Activated CD4-positive, alpha-beta memory T cell treated with anti-CD3 and anti-CD28 coated beads, Interleukin-2, amount 10 ng/mL, durations not matched to agents 7 days and 5 days (primary cell): ENCODE measurements at regions not wholly inside any gene's neighbourhood (a gene's known extent, or its start where the extent isn't known, plus 50 kb on each side); places are given as distances from the start of the nearest gene placed in this dataset.

Experiments
- CTCF ChIA-PET: fragments of 350-600 bp; sonication (Branson Sonifier 250); formaldehyde crosslinking; loops from one replicate; lab custom pipeline; 2021; ENCODE audit warnings: antibody characterized with exemption, inconsistent platforms; lab: Charles Lee
- POLR2A ChIA-PET: fragments of 350-600 bp; sonication (Branson Sonifier 250); formaldehyde crosslinking; loops from one replicate; lab custom pipeline; 2021; ENCODE audit warnings: antibody characterized with exemption; lab: Charles Lee
- DNase-seq: peaks from one replicate; pipeline ENCODE4 v3.0.0-alpha.2; 2020
- H3K27ac Mint-ChIP-seq: one replicate; pipeline ENCODE4 v1.8.0; 2021; ENCODE audit warnings: mild to moderate bottlenecking, mixed read lengths
- H3K27me3 Mint-ChIP-seq: one replicate; pipeline ENCODE4 v1.8.0; 2021; ENCODE audit warnings: mixed read lengths
- H3K36me3 Mint-ChIP-seq: one replicate; pipeline ENCODE4 v1.8.0; 2021; ENCODE audit warnings: low read depth, mixed read lengths
- H3K4me1 Mint-ChIP-seq: one replicate; pipeline ENCODE4 v1.8.0; 2021; ENCODE audit warnings: mixed read lengths
- H3K4me3 Mint-ChIP-seq: one replicate; pipeline ENCODE4 v1.8.0; 2021; ENCODE audit warnings: mild to moderate bottlenecking, mixed read lengths
- H3K9me3 Mint-ChIP-seq: one replicate; pipeline ENCODE4 v1.8.0; 2021; ENCODE audit warnings: mixed read lengths

GRCh38 chr9:89982016-89982415, 377.2 kb downstream of the GADD45G start:
- Mint-ChIP-seq H3K4me1 (peaks cover 32% of the 10 kb centered on the region), H3K9me3 (peaks cover 8% of the 10 kb centered on the region), H3K4me3 (no peak overlapping the region), H3K36me3 (peaks cover 4% of the 10 kb centered on the region), H3K27ac (no peak overlapping the region), H3K27me3 (peaks cover 30% of the 10 kb centered on the region)
- ChIA-PET POLR2A (no interaction called here), CTCF (interaction anchor here (1.5 kb wide), 1 partner anchor 379 kb away, joined by 3 read pairs; no protein-coding TSS in a partner anchor)
- no peak for DNase-seq

GRCh38 chr9:89983411-89983810, 378.6 kb downstream of the GADD45G start:
- Mint-ChIP-seq H3K27me3 (peaks cover 29% of the 10 kb centered on the region), H3K9me3 (peaks cover 8% of the 10 kb centered on the region), H3K4me1 (peaks cover 36% of the 10 kb centered on the region), H3K4me3 (no peak overlapping the region), H3K36me3 (peaks cover 2% of the 10 kb centered on the region), H3K27ac (no peak overlapping the region)
- CTCF ChIA-PET, result no interaction called here
- POLR2A ChIA-PET, result interaction anchor here (1.0 kb wide), 1 partner anchor 14 kb away, joined by 3 read pairs; no protein-coding TSS in a partner anchor
- no peak for DNase-seq

GRCh38 chr9:89984214-89984613, 379.4 kb downstream of the GADD45G start:
- Mint-ChIP-seq H3K4me1 (peaks cover 40% of the 10 kb centered on the region), H3K4me3 (no peak overlapping the region), H3K27me3 (peaks cover 25% of the 10 kb centered on the region), H3K27ac (no peak overlapping the region), H3K9me3 (peaks cover 8% of the 10 kb centered on the region), H3K36me3 (peaks cover 2% of the 10 kb centered on the region)
- CTCF ChIA-PET, result interaction anchor here (2.0 kb wide), 1 partner anchor 381 kb away, joined by 6 read pairs; no protein-coding TSS in a partner anchor
- POLR2A ChIA-PET, result interaction anchor here (0.6 kb wide), 1 partner anchor 95 kb away, joined by 3 read pairs; no protein-coding TSS in a partner anchor
- no peak for DNase-seq

GRCh38 chr9:89985068-89985467, 380.3 kb downstream of the GADD45G start:
- no peak overlapping the region for H3K4me3 Mint-ChIP-seq
- H3K27me3 Mint-ChIP-seq, result peaks cover 21% of the 10 kb centered on the region
- no peak overlapping the region for H3K27ac Mint-ChIP-seq
- peaks cover 8% of the 10 kb centered on the region for H3K9me3 Mint-ChIP-seq
- no peak for DNase-seq
- H3K4me1 Mint-ChIP-seq, result peaks cover 40% of the 10 kb centered on the region
- CTCF ChIA-PET, result interaction anchor here (2.0 kb wide), 1 partner anchor 382 kb away, joined by 6 read pairs; no protein-coding TSS in a partner anchor
- POLR2A ChIA-PET, result no interaction called here
- peaks cover 2% of the 10 kb centered on the region for H3K36me3 Mint-ChIP-seq

GRCh38 chr9:89986190-89986589, 381.4 kb downstream of the GADD45G start:
- Mint-ChIP-seq H3K27ac (no peak overlapping the region), H3K36me3 (peaks cover 2% of the 10 kb centered on the region), H3K27me3 (peaks cover 17% of the 10 kb centered on the region), H3K4me3 (no peak overlapping the region), H3K4me1 (peaks cover 40% of the 10 kb centered on the region), H3K9me3 (peaks cover 14% of the 10 kb centered on the region)
- CTCF ChIA-PET, result interaction anchor here (0.5 kb wide), 1 partner anchor 383 kb away, joined by 3 read pairs; no protein-coding TSS in a partner anchor
- no peak for DNase-seq
- POLR2A ChIA-PET, result no interaction called here

- CTCF ChIA-PET, result interaction anchor here (1.1 kb wide), 1 partner anchor 395 kb away, joined by 3 read pairs; no protein-coding TSS in a partner anchor
- Mint-ChIP-seq H3K4me3 (no peak overlapping the region), H3K4me1 (peaks cover 32% of the 10 kb centered on the region)
Measured at GRCh38 chr9:89988458-89988857, 383.6 kb downstream of the GADD45G start.

GRCh38 chr9:89991204-89991790, 386.5 kb downstream of the GADD45G start:
- ChIA-PET CTCF (interaction anchor here (0.8 kb wide), 1 partner anchor 53 kb away, joined by 3 read pairs; no protein-coding TSS in a partner anchor), POLR2A (interaction anchor here (0.7 kb wide), 1 partner anchor 386 kb away, joined by 3 read pairs; the partner anchor contains the start of gene GADD45G)
- Mint-ChIP-seq H3K4me1 (peaks cover 9% of the 10 kb centered on the region), H3K27ac (no peak overlapping the region), H3K27me3 (peaks cover 7% of the 10 kb centered on the region), H3K4me3 (no peak overlapping the region), H3K9me3 (peaks cover 6% of the 10 kb centered on the region), H3K36me3 (no peaks in the 10 kb centered on the region)
- no peak for DNase-seq

More at GRCh38 chr9:89988458-89988857, 383.6 kb downstream of the GADD45G start:
- H3K36me3 Mint-ChIP-seq, result peaks cover 2% of the 10 kb centered on the region
- peaks cover 9% of the 10 kb centered on the region for H3K27me3 Mint-ChIP-seq
- POLR2A ChIA-PET, result no interaction called here
- H3K27ac Mint-ChIP-seq, result no peak overlapping the region
- DNase-seq, result no peak
- peaks cover 8% of the 10 kb centered on the region for H3K9me3 Mint-ChIP-seq

GRCh38 chr9:89992326-89993198, 387.8 kb downstream of the GADD45G start:
- no peak overlapping the region for H3K4me3 Mint-ChIP-seq
- CTCF ChIA-PET, result interaction anchor here (0.8 kb wide), 1 partner anchor 52 kb away, joined by 3 read pairs; no protein-coding TSS in a partner anchor
- peaks cover 7% of the 10 kb centered on the region for H3K4me1 Mint-ChIP-seq
- no peak overlapping the region for H3K27ac Mint-ChIP-seq
- DNase-seq, result no peak
- H3K27me3 Mint-ChIP-seq, result peaks cover 6% of the 10 kb centered on the region
- POLR2A ChIA-PET, result no interaction called here
- no peaks in the 10 kb centered on the region for H3K36me3 Mint-ChIP-seq
- H3K9me3 Mint-ChIP-seq, result peaks cover 6% of the 10 kb centered on the region

GRCh38 chr9:89993678-89994630, 389.1 kb downstream of the GADD45G start:
- no peaks in the 10 kb centered on the region for H3K36me3 Mint-ChIP-seq
- DNase-seq, result no peak
- H3K9me3 Mint-ChIP-seq, result peaks cover 6% of the 10 kb centered on the region
- H3K4me1 Mint-ChIP-seq, result peaks cover 4% of the 10 kb centered on the region
- no peak overlapping the region for H3K4me3 Mint-ChIP-seq
- POLR2A ChIA-PET, result no interaction called here
- H3K27ac Mint-ChIP-seq, result no peak overlapping the region
- CTCF ChIA-PET, result interaction anchor here (1.3 kb wide), 1 partner anchor 391 kb away, joined by 3 read pairs; no protein-coding TSS in a partner anchor
- peaks cover 1% of the 10 kb centered on the region for H3K27me3 Mint-ChIP-seq

GRCh38 chr9:89994988-89995613, 390.3 kb downstream of the GADD45G start:
- DNase-seq, result no peak
- CTCF ChIA-PET, result interaction anchor here (1.3 kb wide), 1 partner anchor 392 kb away, joined by 3 read pairs; no protein-coding TSS in a partner anchor
- Mint-ChIP-seq H3K36me3 (no peaks in the 10 kb centered on the region), H3K4me3 (no peak overlapping the region), H3K9me3 (peaks cover 5% of the 10 kb centered on the region), H3K27ac (no peak overlapping the region), H3K4me1 (peaks cover 16% of the 10 kb centered on the region), H3K27me3 (peaks cover 2% of the 10 kb centered on the region)
- POLR2A ChIA-PET, result no interaction called here

- Mint-ChIP-seq H3K27me3 (peaks cover 7% of the 10 kb centered on the region), H3K36me3 (no peaks in the 10 kb centered on the region), H3K4me1 (peaks cover 26% of the 10 kb centered on the region), H3K27ac (no peak overlapping the region), H3K9me3 (no peaks in the 10 kb centered on the region), H3K4me3 (no peak overlapping the region)
- CTCF ChIA-PET, result no interaction called here
- POLR2A ChIA-PET, result no interaction called here
- DNase-seq, result no peak
Measured at GRCh38 chr9:89996116-89996515, 391.3 kb downstream of the GADD45G start.

- Mint-ChIP-seq H3K36me3 (no peaks in the 10 kb centered on the region), H3K4me3 (no peak overlapping the region), H3K27ac (no peak overlapping the region), H3K27me3 (peaks cover 8% of the 10 kb centered on the region), H3K9me3 (no peaks in the 10 kb centered on the region), H3K4me1 (peaks cover 27% of the 10 kb centered on the region)
- DNase-seq, result peak; percentile 32
- ChIA-PET POLR2A (no interaction called here), CTCF (no interaction called here)
Measured at GRCh38 chr9:89996773-89997172, 392.0 kb downstream of the GADD45G start.
